GM23338 (cell line): ENCODE measurements at regions not wholly inside any gene's neighbourhood (a gene's known extent, or its start where the extent isn't known, plus 50 kb on each side); places are given as distances from the start of the nearest gene placed in this dataset.

ENCODE experiments used
- ATAC-seq: fragments of 200-7000 bp; cut with Tn5 transposase; 3 replicates; pipeline ENCODE4 v1.9.1; 2020
- DNase-seq: peaks from one replicate; pipeline ENCODE4 v3.0.0-alpha.2; 2015; ENCODE audit warnings: low spot score
- H2AFZ ChIP-seq: fragments of 200-600 bp; sonication (generic); 2 replicates; pipeline ENCODE4 v1.8.0; 2016; ENCODE audit warnings: antibody characterized with exemption, mild to moderate bottlenecking, moderate library complexity
- H3F3A ChIP-seq: fragments of 200-600 bp; sonication (generic); replicated peaks from 2 replicates; pipeline ENCODE4 v1.8.0; 2017; ENCODE audit warnings: antibody characterized with exemption, mixed run types, low read depth
- H3K27ac ChIP-seq: fragments of 200-600 bp; sonication (generic); 2 replicates; pipeline ENCODE4 v1.6.1; 2016; ENCODE audit warnings: low read depth
- H3K27me3 ChIP-seq: fragments of 200-600 bp; sonication (generic); 2 replicates; pipeline ENCODE4 v1.8.0; 2016; ENCODE audit warnings: mild to moderate bottlenecking, mixed run types, moderate library complexity; ENCODE audit not compliant: insufficient read depth
- H3K36me3 ChIP-seq: fragments of 200-600 bp; sonication (generic); 2 replicates; pipeline ENCODE4 v1.8.0; 2016; ENCODE audit warnings: mild to moderate bottlenecking; ENCODE audit not compliant: insufficient read depth
- H3K4me1 ChIP-seq: fragments of 200-600 bp; sonication (generic); 2 replicates; pipeline ENCODE4 v1.8.0; 2016; ENCODE audit warnings: mild to moderate bottlenecking, moderate library complexity; ENCODE audit not compliant: insufficient read depth
- H3K4me2 ChIP-seq: fragments of 200-600 bp; sonication (generic); 2 replicates; pipeline ENCODE4 v1.7.1; 2017; ENCODE audit warnings: mixed run types
- H3K4me3 ChIP-seq: fragments of 200-600 bp; sonication (generic); 2 replicates; pipeline ENCODE4 v1.6.1; 2016; ENCODE audit warnings: mixed run types
- H3K79me2 ChIP-seq: fragments of 200-600 bp; sonication (generic); replicated peaks from 2 replicates; pipeline ENCODE4 v1.8.0; 2017; ENCODE audit warnings: mild to moderate bottlenecking; ENCODE audit not compliant: insufficient read depth
- H3K9me2 ChIP-seq: fragments of 200-600 bp; sonication (generic); 2 replicates; pipeline ENCODE4 v1.8.0; 2017; ENCODE audit not compliant: insufficient read depth
- H4K20me1 ChIP-seq: fragments of 200-600 bp; sonication (generic); replicated peaks from 2 replicates; pipeline ENCODE4 v1.8.0; 2017; ENCODE audit warnings: mild to moderate bottlenecking; ENCODE audit not compliant: insufficient read depth
- H3K27ac Mint-ChIP-seq: 2 replicates; pipeline ENCODE4 v1.8.0; 2020; ENCODE audit warnings: inconsistent platforms, mild to moderate bottlenecking, moderate library complexity, mixed read lengths
- H3K27me3 Mint-ChIP-seq: 3 replicates; pipeline ENCODE4 v1.8.0; 2022; ENCODE audit warnings: low read depth, mild to moderate bottlenecking, moderate library complexity, mixed read lengths, inconsistent platforms; ENCODE audit not compliant: insufficient read depth, poor library complexity
- H3K36me3 Mint-ChIP-seq: 3 replicates; pipeline ENCODE4 v1.8.0; 2021; ENCODE audit warnings: low read depth, mild to moderate bottlenecking, inconsistent platforms, moderate library complexity, mixed read lengths
- H3K4me1 Mint-ChIP-seq: 3 replicates; pipeline ENCODE4 v1.8.0; 2020; ENCODE audit warnings: mild to moderate bottlenecking, inconsistent platforms, mixed read lengths
- H3K4me3 Mint-ChIP-seq: 3 replicates; pipeline ENCODE4 v1.8.0; 2021; ENCODE audit warnings: moderate library complexity, mild to moderate bottlenecking, inconsistent platforms, mixed read lengths
- H3K9me3 Mint-ChIP-seq: 3 replicates; pipeline ENCODE4 v1.8.0; 2020; ENCODE audit warnings: moderate library complexity, mild to moderate bottlenecking, inconsistent platforms, mixed read lengths
- CTCF ChIP-seq, 2 experiments: fragments of 200-600 bp in 1 of 2; sonication (generic) in 1 of 2; conservative IDR thresholded peaks; 2 replicates each; pipeline versions ENCODE4 v1.5.1 to v1.6.1; 2016 to 2017; ENCODE audit warnings: antibody characterized with exemption in 2 of 2, low read depth in 2 of 2, mild to moderate bottlenecking in 2 of 2, moderate library complexity in 1 of 2
- ETS1 ChIP-seq: IDR thresholded peaks from 2 replicates; pipeline ENCODE4 v1.6.1; 2016; ENCODE audit warnings: antibody characterized with exemption
- EZH2phosphoT487 ChIP-seq: fragments of 200-600 bp; sonication (generic); IDR thresholded peaks from one replicate; pipeline ENCODE4 v1.8.1; 2018; ENCODE audit warnings: antibody characterized with exemption; ENCODE audit not compliant: unreplicated experiment
- POLR2AphosphoS5 ChIP-seq: IDR thresholded peaks from 2 replicates; pipeline ENCODE4 v1.6.1; 2016; ENCODE audit warnings: antibody characterized with exemption, low read depth
- REST ChIP-seq: IDR thresholded peaks from one replicate; pipeline ENCODE4 v1.6.1; 2018; ENCODE audit warnings: antibody characterized with exemption; ENCODE audit not compliant: unreplicated experiment
- ZNF462 ChIP-seq: fragments of 250-450 bp; sonication (Bioruptor Pico); IDR thresholded peaks from 2 replicates; pipeline ENCODE4 v1.5.0; 2020; ENCODE audit warnings: mild to moderate bottlenecking, moderate library complexity

GRCh38 chr2:128693743-128694029 lies 375.0 kb upstream of the HS6ST1 start:
- no peak for TF ChIP-seq ZNF462 (CRISPR knock-in tag)
- TF ChIP-seq CTCF (conservative IDR thresholded peaks at IDR 0.05; ENCODE audit: low read depth in 2 of 2): no peak
- TF ChIP-seq REST: no peak
- no peak for TF ChIP-seq ETS1
- no peak for TF ChIP-seq EZH2phosphoT487
- TF ChIP-seq POLR2AphosphoS5: no peak
- Histone ChIP-seq H3K27ac (no peak overlapping the region), H3K4me1 (no peaks in the 10 kb centered on the region), H3K27me3 (no peaks in the 10 kb centered on the region), H4K20me1 (no peaks in the 10 kb centered on the region), H3K4me3 (no peak overlapping the region), H3F3A (no peaks in the 10 kb centered on the region), H2AFZ (no peak overlapping the region), H3K79me2 (no peaks in the 10 kb centered on the region), H3K9me2 (no peaks in the 10 kb centered on the region), H3K36me3 (no peaks in the 10 kb centered on the region), H3K4me2 (no peak overlapping the region)
- Mint-ChIP-seq H3K4me3 (no peak overlapping the region), H3K9me3 (peaks cover 13% of the 10 kb centered on the region), H3K36me3 (no peaks in the 10 kb centered on the region; the same call in 2 of the 3 replicates), H3K4me1 (peaks cover 4% of the 10 kb centered on the region; the same call in 2 of the 3 replicates), H3K27ac (no peak overlapping the region), H3K27me3 (peaks cover 7% of the 10 kb centered on the region)
- ATAC-seq (no peak), DNase-seq (no peak)
